ENCODE measurements at regions not wholly inside any gene's neighbourhood (a gene's known extent, or its start where the extent isn't known, plus 50 kb on each side); places are given as distances from the start of the nearest gene placed in this dataset.

DNA sequence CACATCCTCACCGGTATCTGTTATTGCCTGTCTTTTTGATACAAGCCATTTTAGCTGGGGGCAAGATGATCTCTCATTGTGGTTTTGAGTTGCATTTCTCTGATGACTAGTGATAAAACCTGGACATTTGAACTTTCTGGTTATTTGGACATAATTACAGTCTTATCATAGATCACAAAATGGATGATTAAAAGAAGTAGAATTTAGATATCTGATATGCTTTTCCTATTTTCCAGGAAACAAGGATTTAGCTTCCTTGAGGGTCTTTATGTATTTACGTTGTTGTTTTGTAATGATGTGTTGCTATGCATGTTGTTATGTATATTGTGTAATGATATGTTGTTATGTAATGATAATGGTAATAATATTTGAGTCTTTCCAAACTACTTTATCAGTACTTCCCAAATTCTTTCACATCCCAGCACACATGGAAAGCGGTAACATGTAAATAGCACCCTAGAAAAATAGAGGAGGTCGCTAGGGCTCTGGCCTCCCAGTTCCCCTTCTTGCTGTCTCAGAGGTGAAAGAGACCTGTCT is 53.8 kb downstream of the GJD2 start:
- Mint-ChIP-seq H3K4me1 (peaks cover 0 to 4% (median 0%) of the 10 kb centered on the region in 7 donors), H3K36me3 (no peaks in the 10 kb centered on the region), H3K9me3 (peaks cover 0 to 5% (median 0%) of the 10 kb centered on the region in 11 donors), H3K4me3 (no peak overlapping the region), H3K27ac (no peak overlapping the region), H3K27me3 (peaks cover 26 to 34% (median 28%) of the 10 kb centered on the region in 5 donors)
- DNase-seq (no peak), ATAC-seq (no peak)
- no peak overlapping the region for H3K27ac ChIP-seq (ENCODE audit: low read depth, low read length)
- CTCF ChIA-PET, result no interaction called here
- H3K9me3 ChIP-seq (ENCODE audit: control insufficient read depth in 2 of 3, low read length in 3 of 3), result no peaks in the 10 kb centered on the region
- no peaks in the 10 kb centered on the region for H3K4me1 ChIP-seq (ENCODE audit: control insufficient read depth in 2 of 2, insufficient read depth in 2 of 2, low read length in 2 of 2)
- H3K36me3 ChIP-seq (ENCODE audit: control insufficient read depth in 2 of 3, insufficient read depth in 3 of 3, low read length in 3 of 3), result no peaks in the 10 kb centered on the region
- intact Hi-C loops (cut with micrococcal nuclease), result loop anchor here in 1 of 2 donors (10.0 kb wide), 1 partner anchor 224 kb away; no protein-coding TSS in a partner anchor
- POLR2A ChIA-PET, result no interaction called here
- H3K4me3 ChIP-seq (ENCODE audit: low read length), result no peak overlapping the region
- H3K27me3 ChIP-seq (ENCODE audit: control insufficient read depth in 2 of 2, insufficient read depth in 2 of 2, low read length in 2 of 2), result no peaks in the 10 kb centered on the region

GRCh38 chr15:34699968-34700640 is 54.7 kb downstream of the GJD2 start:
- no peaks in the 10 kb centered on the region for H3K27me3 ChIP-seq (ENCODE audit: control insufficient read depth in 2 of 2, insufficient read depth in 2 of 2, low read length in 2 of 2)
- Mint-ChIP-seq H3K4me1 (peaks cover 0 to 4% (median 0%) of the 10 kb centered on the region in 7 donors), H3K27ac (no peak overlapping the region), H3K27me3 (peaks cover 26 to 28% (median 26%) of the 10 kb centered on the region in 5 donors), H3K36me3 (no peaks in the 10 kb centered on the region), H3K4me3 (no peak overlapping the region), H3K9me3 (peaks cover 0 to 5% (median 0%) of the 10 kb centered on the region in 11 donors)
- H3K27ac ChIP-seq (ENCODE audit: low read depth, low read length), result no peak overlapping the region
- ATAC-seq (no peak), DNase-seq (no peak)
- H3K36me3 ChIP-seq (ENCODE audit: control insufficient read depth in 2 of 3, insufficient read depth in 3 of 3, low read length in 3 of 3), result no peaks in the 10 kb centered on the region
- H3K4me3 ChIP-seq (ENCODE audit: low read length), result no peak overlapping the region
- ChIA-PET POLR2A (no interaction called here), CTCF (no interaction called here)
- intact Hi-C loops (cut with micrococcal nuclease), result loop anchor here in 1 of 2 donors (10.0 kb wide), 1 partner anchor 225 kb away; no protein-coding TSS in a partner anchor
- no peaks in the 10 kb centered on the region for H3K9me3 ChIP-seq (ENCODE audit: control insufficient read depth in 2 of 3, low read length in 3 of 3)
- H3K4me1 ChIP-seq (ENCODE audit: control insufficient read depth in 2 of 2, insufficient read depth in 2 of 2, low read length in 2 of 2), result no peaks in the 10 kb centered on the region

GRCh38 chr15:34696506-34696905 is 58.3 kb downstream of the GJD2 start:
- ChIA-PET CTCF (no interaction called here), POLR2A (no interaction called here)
- H3K27me3 Mint-ChIP-seq, result peaks cover 15 to 37% (median 31%) of the 10 kb centered on the region in 5 donors
- peaks cover 0 to 5% (median 0%) of the 10 kb centered on the region in 11 donors for H3K9me3 Mint-ChIP-seq
- peaks cover 0 to 4% (median 0%) of the 10 kb centered on the region in 7 donors for H3K4me1 Mint-ChIP-seq
- intact Hi-C loops (cut with micrococcal nuclease), result no loop called here
- no peaks in the 10 kb centered on the region for H3K36me3 Mint-ChIP-seq
- H3K27ac Mint-ChIP-seq, result no peak overlapping the region
- Histone ChIP-seq H3K36me3 (ENCODE audit: control insufficient read depth in 2 of 3, insufficient read depth in 3 of 3, low read length in 3 of 3) (no peaks in the 10 kb centered on the region), H3K27ac (ENCODE audit: low read depth, low read length) (no peak overlapping the region), H3K4me1 (ENCODE audit: control insufficient read depth in 2 of 2, insufficient read depth in 2 of 2, low read length in 2 of 2) (no peaks in the 10 kb centered on the region), H3K4me3 (ENCODE audit: low read length) (no peak overlapping the region), H3K27me3 (ENCODE audit: control insufficient read depth in 2 of 2, insufficient read depth in 2 of 2, low read length in 2 of 2) (no peaks in the 10 kb centered on the region), H3K9me3 (ENCODE audit: control insufficient read depth in 2 of 3, low read length in 3 of 3) (no peaks in the 10 kb centered on the region)
- no peak overlapping the region for H3K4me3 Mint-ChIP-seq
- ATAC-seq (no peak), DNase-seq (no peak)

- POLR2A ChIA-PET, result no interaction called here
These were observed 61.6 kb downstream of the GJD2 start for GRCh38 chr15:34693053-34693744.

DNA sequence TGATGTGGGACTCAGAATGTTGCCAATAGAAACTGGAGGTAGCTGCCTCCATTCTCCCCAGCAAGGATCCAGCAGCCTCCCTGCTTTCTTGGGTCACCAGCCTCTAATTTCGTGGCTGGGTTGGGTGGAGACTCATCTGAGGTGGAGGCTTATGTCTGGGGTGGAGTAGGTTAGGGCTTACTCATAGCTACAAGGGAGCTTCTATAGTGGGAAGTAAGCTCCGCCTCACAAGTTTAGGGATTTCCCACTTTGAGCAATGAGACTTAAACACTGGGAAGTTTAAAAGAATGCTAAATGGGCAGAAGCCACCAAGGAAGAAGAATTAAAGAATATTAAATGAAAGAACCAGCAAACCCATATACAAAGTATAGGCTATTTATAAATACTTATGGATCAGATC is 63.8 kb downstream of the GJD2 start:
- Histone ChIP-seq H3K4me3 (ENCODE audit: low read length) (no peak overlapping the region), H3K9me3 (ENCODE audit: control insufficient read depth in 2 of 3, low read length in 3 of 3) (no peaks in the 10 kb centered on the region), H3K27ac (ENCODE audit: low read depth, low read length) (no peak overlapping the region), H3K4me1 (ENCODE audit: control insufficient read depth in 2 of 2, insufficient read depth in 2 of 2, low read length in 2 of 2) (no peaks in the 10 kb centered on the region), H3K27me3 (ENCODE audit: control insufficient read depth in 2 of 2, insufficient read depth in 2 of 2, low read length in 2 of 2) (no peaks in the 10 kb centered on the region), H3K36me3 (ENCODE audit: control insufficient read depth in 2 of 3, insufficient read depth in 3 of 3, low read length in 3 of 3) (no peaks in the 10 kb centered on the region)
- Mint-ChIP-seq H3K36me3 (no peaks in the 10 kb centered on the region), H3K27me3 (peaks cover 14 to 46% (median 29%) of the 10 kb centered on the region in 5 donors), H3K9me3 (peaks cover 0 to 19% (median 4%) of the 10 kb centered on the region in 11 donors), H3K4me1 (peaks cover 0 to 10% (median 0%) of the 10 kb centered on the region in 7 donors), H3K27ac (no peak overlapping the region), H3K4me3 (no peak overlapping the region)
- ATAC-seq (no peak), DNase-seq (no peak)
- POLR2A ChIA-PET, result no interaction called here
- CTCF ChIA-PET, result no interaction called here
- intact Hi-C loops (cut with micrococcal nuclease), result no loop called here

More at GRCh38 chr15:34693053-34693744, 61.6 kb downstream of the GJD2 start:
- Mint-ChIP-seq H3K27me3 (peaks cover 12 to 39% (median 29%) of the 10 kb centered on the region in 5 donors), H3K4me1 (peaks cover 0 to 10% (median 0%) of the 10 kb centered on the region in 7 donors), H3K9me3 (peaks cover 0 to 16% (median 4%) of the 10 kb centered on the region in 11 donors), H3K27ac (no peak overlapping the region), H3K36me3 (no peaks in the 10 kb centered on the region), H3K4me3 (no peak overlapping the region)
- H3K27ac ChIP-seq (ENCODE audit: low read depth, low read length), result no peak overlapping the region
- no peaks in the 10 kb centered on the region for H3K4me1 ChIP-seq (ENCODE audit: control insufficient read depth in 2 of 2, insufficient read depth in 2 of 2, low read length in 2 of 2)
- intact Hi-C loops (cut with micrococcal nuclease), result no loop called here
- no peaks in the 10 kb centered on the region for H3K27me3 ChIP-seq (ENCODE audit: control insufficient read depth in 2 of 2, insufficient read depth in 2 of 2, low read length in 2 of 2)
- no peak for ATAC-seq
- H3K4me3 ChIP-seq (ENCODE audit: low read length), result no peak overlapping the region
- no peaks in the 10 kb centered on the region for H3K9me3 ChIP-seq (ENCODE audit: control insufficient read depth in 2 of 3, low read length in 3 of 3)
- H3K36me3 ChIP-seq (ENCODE audit: control insufficient read depth in 2 of 3, insufficient read depth in 3 of 3, low read length in 3 of 3), result no peaks in the 10 kb centered on the region
- DNase-seq, result no peak
- CTCF ChIA-PET, result no interaction called here

- Mint-ChIP-seq H3K27ac (no peak overlapping the region), H3K9me3 (peaks cover 0 to 19% (median 4%) of the 10 kb centered on the region in 11 donors), H3K27me3 (peaks cover 13 to 53% (median 34%) of the 10 kb centered on the region in 5 donors), H3K36me3 (no peaks in the 10 kb centered on the region), H3K4me3 (no peak overlapping the region), H3K4me1 (peaks cover 0 to 10% (median 0%) of the 10 kb centered on the region in 7 donors)
- no peaks in the 10 kb centered on the region for H3K4me1 ChIP-seq (ENCODE audit: control insufficient read depth in 2 of 2, insufficient read depth in 2 of 2, low read length in 2 of 2)
- intact Hi-C loops (cut with micrococcal nuclease), result no loop called here
- H3K9me3 ChIP-seq (ENCODE audit: control insufficient read depth in 2 of 3, low read length in 3 of 3), result no peaks in the 10 kb centered on the region
- ATAC-seq (no peak), DNase-seq (no peak)
- H3K4me3 ChIP-seq (ENCODE audit: low read length), result no peak overlapping the region
- POLR2A ChIA-PET, result no interaction called here
- CTCF ChIA-PET, result interaction anchor here (0.6 kb wide), 1 partner anchor 81 kb away, joined by 4 read pairs; no protein-coding TSS in a partner anchor
- no peaks in the 10 kb centered on the region for H3K27me3 ChIP-seq (ENCODE audit: control insufficient read depth in 2 of 2, insufficient read depth in 2 of 2, low read length in 2 of 2)
- H3K27ac ChIP-seq (ENCODE audit: low read depth, low read length), result no peak overlapping the region
- no peaks in the 10 kb centered on the region for H3K36me3 ChIP-seq (ENCODE audit: control insufficient read depth in 2 of 3, insufficient read depth in 3 of 3, low read length in 3 of 3)
These were observed 66.1 kb downstream of the GJD2 start for GRCh38 chr15:34688699-34689098.

All from naive thymus-derived CD4-positive, alpha-beta T cell (primary cell).